Common myeloid progenitor, CD34-positive (primary cell): ENCODE measurements at regions not wholly inside any gene's neighbourhood (a gene's known extent, or its start where the extent isn't known, plus 50 kb on each side); places are given as distances from the start of the nearest gene placed in this dataset.
A peak's percentile ranks its signal among the peaks of the same experiment; 100 is the strongest.

Experiments
- CTCF ChIA-PET: fragments of 350-600 bp; sonication (Branson Sonifier 250); formaldehyde crosslinking; loops from one replicate; lab custom pipeline; 2021; ENCODE audit warnings: antibody characterized with exemption; lab: Charles Lee
- POLR2A ChIA-PET: fragments of 350-600 bp; sonication (Branson Sonifier 250); formaldehyde crosslinking; loops from one replicate; lab custom pipeline; 2021; ENCODE audit warnings: antibody characterized with exemption; lab: Charles Lee
- DNase-seq, 3 donors: peaks; one replicate each; pipeline versions ENCODE4 v3.0.0 to v3.0.0-alpha.2; 2013
- H3K27ac ChIP-seq, 2 experiments: 1 replicate in 1 of 2; 2 replicates in 1 of 2; pipeline ENCODE4 v1.7.0; 2013; ENCODE audit warnings: inconsistent platforms in 2 of 2, low read length in 2 of 2, mild to moderate bottlenecking in 2 of 2, low read depth in 1 of 2, moderate library complexity in 1 of 2; ENCODE audit not compliant: severe bottlenecking in 2 of 2, insufficient read depth in 1 of 2, poor library complexity in 1 of 2
- H3K27me3 ChIP-seq, 5 experiments: replicated peaks in 2 of 5; 1 replicate in 3 of 5; 2 replicates in 2 of 5; pipeline versions ENCODE4 v1.6.1 to v1.7.0; 2013; ENCODE audit warnings: low read length in 4 of 5, mild to moderate bottlenecking in 2 of 5, moderate library complexity in 2 of 5, inconsistent platforms in 1 of 5; ENCODE audit not compliant: insufficient read depth in 5 of 5, control insufficient read depth in 4 of 5
- H3K36me3 ChIP-seq, 4 experiments: 1 replicate in 2 of 4; 2 replicates in 2 of 4; pipeline versions ENCODE4 v1.6.1 to v1.7.0; 2013; ENCODE audit warnings: low read length in 3 of 4, control low read depth in 1 of 4, mild to moderate bottlenecking in 1 of 4; ENCODE audit not compliant: control insufficient read depth in 4 of 4, insufficient read depth in 4 of 4
- H3K4me1 ChIP-seq, 4 experiments: 1 replicate in 3 of 4; 2 replicates in 1 of 4; pipeline versions ENCODE4 v1.6.1 to v1.7.1; 2013; ENCODE audit warnings: low read length in 3 of 4, mild to moderate bottlenecking in 3 of 4, control low read depth in 1 of 4, inconsistent platforms in 1 of 4, moderate library complexity in 1 of 4; ENCODE audit not compliant: control insufficient read depth in 4 of 4, insufficient read depth in 4 of 4; ENCODE audit errors: control extremely low read depth in 1 of 4
- H3K4me3 ChIP-seq, 7 experiments: 1 replicate in 4 of 7; 2 replicates in 3 of 7; pipeline versions ENCODE4 v1.5.1 to v1.7.0; 2013; ENCODE audit warnings: mild to moderate bottlenecking in 7 of 7, low read length in 6 of 7, moderate library complexity in 6 of 7, inconsistent platforms in 2 of 7, low read depth in 2 of 7, control low read depth in 1 of 7; ENCODE audit not compliant: insufficient read depth in 4 of 7, control insufficient read depth in 1 of 7; ENCODE audit errors: extremely low read depth in 1 of 7
- H3K9me3 ChIP-seq, 5 experiments: 1 replicate in 4 of 5; 2 replicates in 1 of 5; pipeline versions ENCODE4 v1.6.1 to v1.7.1; 2013; ENCODE audit warnings: low read length in 4 of 5, mild to moderate bottlenecking in 2 of 5, inconsistent platforms in 1 of 5, low read depth in 1 of 5, moderate library complexity in 1 of 5; ENCODE audit not compliant: control insufficient read depth in 4 of 5, insufficient read depth in 2 of 5; ENCODE audit errors: control extremely low read depth in 1 of 5
- WGBS: methylation state at CpG from one replicate; pipeline ENCODE4 v1.1.5; 2013; ENCODE audit not compliant: insufficient coverage; 5-methylcytosine and 5-hydroxymethylcytosine counted together

GRCh38 chr13:60214213-60215055 is 50.7 kb upstream of the DIAPH3 start:
- H3K9me3 ChIP-seq: no peaks in the 10 kb centered on the region
- peaks cover 0 to 4% (median 0%) of the 10 kb centered on the region in 5 experiments for H3K27me3 ChIP-seq
- H3K4me3 ChIP-seq: no peak overlapping the region
- ChIA-PET POLR2A (no interaction called here), CTCF (no interaction called here)
- no peak for DNase-seq
- no peak overlapping the region for H3K27ac ChIP-seq
- WGBS: 96% methylated on average over 4 of the region's 6 CpGs
- H3K4me1 ChIP-seq: no peaks in the 10 kb centered on the region
- H3K36me3 ChIP-seq: no peaks in the 10 kb centered on the region

DNA sequence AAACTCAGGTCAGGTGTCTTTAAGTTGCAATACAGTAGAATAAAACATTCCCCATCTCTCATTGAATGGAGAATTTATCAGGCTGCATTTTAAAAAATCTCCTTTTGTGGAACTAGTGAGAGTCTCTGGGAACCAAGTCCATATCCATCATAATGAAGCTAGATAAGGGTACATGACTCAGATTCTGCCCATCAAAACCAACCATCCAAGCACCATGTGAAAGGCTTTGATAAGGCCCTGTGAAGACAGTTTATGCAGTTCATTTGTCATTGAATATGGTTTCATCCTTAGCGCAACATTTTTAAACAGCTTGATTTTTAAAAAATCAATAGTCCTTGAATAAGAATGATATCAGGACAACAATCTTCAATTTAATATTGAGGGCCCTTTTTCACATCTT is 56.3 kb upstream of the DIAPH3 start:
- Histone ChIP-seq H3K36me3 (no peaks in the 10 kb centered on the region), H3K9me3 (no peaks in the 10 kb centered on the region), H3K27me3 (peaks cover 0 to 4% (median 0%) of the 10 kb centered on the region in 5 experiments), H3K27ac (no peak overlapping the region), H3K4me1 (no peaks in the 10 kb centered on the region), H3K4me3 (no peak overlapping the region)
- WGBS: 100% methylated on average over 1 of the region's 1 CpG
- ChIA-PET CTCF (no interaction called here), POLR2A (no interaction called here)
- peak in 1 of 3 donors; percentile 6 for DNase-seq

DNA sequence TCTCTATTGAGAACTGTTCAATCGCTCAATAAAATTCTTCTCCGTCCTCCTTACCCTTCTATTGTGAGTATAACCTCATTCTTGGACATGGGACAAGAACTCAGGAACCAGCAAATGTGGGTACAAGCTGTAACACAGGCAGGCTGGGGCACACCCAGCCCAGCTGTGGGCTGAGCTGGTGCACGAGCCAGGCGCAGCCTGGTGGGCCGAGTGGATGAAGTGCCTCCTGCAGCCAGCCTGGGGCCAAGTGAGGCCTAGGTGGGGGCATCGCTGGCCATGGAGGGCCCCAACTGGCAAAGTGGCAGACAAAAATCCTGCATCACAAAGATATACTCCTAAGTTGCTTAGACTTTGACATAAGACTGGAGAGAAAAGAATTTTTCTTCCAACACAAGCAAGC is 57.9 kb upstream of the DIAPH3 start:
- H3K4me1 ChIP-seq: no peaks in the 10 kb centered on the region
- H3K27me3 ChIP-seq: peaks cover 0 to 1% (median 0%) of the 10 kb centered on the region in 5 experiments
- no peak for DNase-seq
- H3K36me3 ChIP-seq: no peaks in the 10 kb centered on the region
- WGBS: 100% methylated on average over 5 of the region's 6 CpGs
- no peak overlapping the region for H3K27ac ChIP-seq
- ChIA-PET CTCF (interaction anchor here (1.3 kb wide), 1 partner anchor 19 kb away, joined by 4 read pairs; no protein-coding TSS in a partner anchor), POLR2A (no interaction called here)
- no peaks in the 10 kb centered on the region for H3K9me3 ChIP-seq
- no peak overlapping the region for H3K4me3 ChIP-seq

DNA sequence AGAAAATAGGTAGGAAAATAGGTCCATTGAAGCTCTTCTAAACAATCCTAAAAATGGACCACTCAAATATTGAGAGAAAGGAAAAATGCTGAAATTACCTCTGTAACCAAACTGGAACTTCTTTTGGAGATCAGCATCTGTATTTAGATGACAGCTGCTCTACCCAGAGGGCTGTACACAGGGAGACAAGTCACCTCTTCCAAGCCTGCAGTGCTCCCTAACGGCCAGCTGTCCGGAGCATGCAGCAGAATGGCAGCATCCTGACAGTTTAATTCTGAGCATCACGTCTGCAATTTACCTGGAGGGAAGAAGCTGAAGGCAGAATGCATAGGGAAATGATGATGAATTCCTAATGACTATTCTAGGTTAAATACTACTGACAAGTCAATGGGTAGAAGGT is 62.8 kb upstream of the DIAPH3 start:
- CTCF ChIA-PET: interaction anchor here (1.1 kb wide), 1 partner anchor 16 kb away, joined by 3 read pairs; no protein-coding TSS in a partner anchor
- Histone ChIP-seq H3K4me3 (no peak overlapping the region), H3K27me3 (peaks cover 0 to 4% (median 0%) of the 10 kb centered on the region in 5 experiments), H3K9me3 (no peaks in the 10 kb centered on the region), H3K36me3 (no peaks in the 10 kb centered on the region), H3K4me1 (no peaks in the 10 kb centered on the region), H3K27ac (no peak overlapping the region)
- POLR2A ChIA-PET: no interaction called here
- no peak for DNase-seq
- WGBS: 56% methylated on average over 2 of the region's 3 CpGs

DNA sequence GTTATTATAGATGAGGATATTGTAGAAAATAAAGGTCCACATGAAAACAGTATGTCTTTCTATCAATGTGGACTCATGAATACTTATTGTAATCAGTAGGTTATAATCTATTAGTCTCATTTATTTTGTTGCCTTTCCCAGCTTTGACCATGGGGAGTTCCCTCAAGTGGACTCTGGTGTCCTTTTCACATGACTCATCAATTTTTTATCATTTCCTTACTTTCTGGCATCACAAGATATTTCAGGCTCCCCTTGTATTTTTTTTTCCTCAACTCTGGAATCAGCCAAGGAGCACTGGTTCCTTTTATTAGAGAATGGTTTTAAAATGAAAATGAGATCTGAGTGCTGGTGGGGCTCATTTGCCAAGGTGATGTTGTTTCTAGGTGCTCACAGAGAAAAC is 63.4 kb upstream of the DIAPH3 start:
- peaks cover 0 to 4% (median 0%) of the 10 kb centered on the region in 5 experiments for H3K27me3 ChIP-seq
- ChIA-PET CTCF (no interaction called here), POLR2A (no interaction called here)
- H3K36me3 ChIP-seq: no peaks in the 10 kb centered on the region
- H3K4me1 ChIP-seq: no peaks in the 10 kb centered on the region
- H3K27ac ChIP-seq: no peak overlapping the region
- no peak for DNase-seq
- no peak overlapping the region for H3K4me3 ChIP-seq
- H3K9me3 ChIP-seq: no peaks in the 10 kb centered on the region

DNA sequence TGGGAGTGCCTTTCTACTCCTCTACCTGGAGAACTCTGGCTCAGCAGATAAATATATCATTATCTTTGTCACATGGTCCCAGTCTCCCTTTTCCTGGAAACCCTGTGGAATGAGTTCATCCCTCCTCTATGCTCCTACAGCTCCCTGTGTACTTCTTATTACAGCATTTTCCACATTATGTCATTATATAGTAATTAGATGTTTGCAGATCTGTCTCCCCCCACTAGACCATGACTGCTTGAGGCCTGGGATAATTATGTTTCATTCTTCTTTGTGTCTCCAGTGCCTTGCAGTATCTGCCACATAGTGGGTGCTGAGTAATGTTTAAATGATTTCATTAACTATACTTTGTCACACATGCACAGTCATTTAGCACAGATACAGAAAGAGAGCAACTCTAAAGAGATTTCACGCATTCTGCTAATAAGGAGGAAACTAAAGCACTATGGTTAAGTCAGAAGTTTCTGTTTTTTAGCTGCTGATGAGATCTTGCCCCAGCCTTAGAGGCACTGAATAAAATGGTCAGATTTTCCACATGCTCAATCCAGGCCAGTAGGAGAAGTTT is 66.1 kb upstream of the DIAPH3 start:
- POLR2A ChIA-PET: no interaction called here
- Histone ChIP-seq H3K27ac (no peak overlapping the region), H3K36me3 (no peaks in the 10 kb centered on the region), H3K27me3 (peaks cover 0 to 4% (median 0%) of the 10 kb centered on the region in 5 experiments), H3K9me3 (no peaks in the 10 kb centered on the region), H3K4me1 (no peaks in the 10 kb centered on the region), H3K4me3 (no peak overlapping the region)
- CTCF ChIA-PET: no interaction called here
- 100% methylated on average over 1 of the region's 1 CpG for WGBS
- DNase-seq: no peak

GRCh38 chr13:60230593-60230992 is 66.9 kb upstream of the DIAPH3 start:
- Histone ChIP-seq H3K9me3 (no peaks in the 10 kb centered on the region), H3K4me3 (no peak overlapping the region), H3K4me1 (no peaks in the 10 kb centered on the region), H3K27me3 (peaks cover 0 to 4% (median 0%) of the 10 kb centered on the region in 5 experiments), H3K36me3 (no peaks in the 10 kb centered on the region), H3K27ac (no peak overlapping the region)
- 63% methylated on average over 2 of the region's 3 CpGs for WGBS
- CTCF ChIA-PET: no interaction called here
- POLR2A ChIA-PET: no interaction called here
- no peak for DNase-seq
